ENCODE measurements at regions not wholly inside any gene's neighbourhood (a gene's known extent, or its start where the extent isn't known, plus 50 kb on each side); places are given as distances from the start of the nearest gene placed in this dataset.

GRCh38 chr4:33029976-33030375, 2309.8 kb downstream of the PCDH7 start:
- Histone ChIP-seq H3K4me3 (no peak overlapping the region), H3K9me3 (no peaks in the 10 kb centered on the region), H3K27me3 (no peaks in the 10 kb centered on the region), H3K4me1 (no peaks in the 10 kb centered on the region), H3K36me3 (no peaks in the 10 kb centered on the region), H3K27ac (no peak overlapping the region)
- ATAC-seq, result no peak
- TF ChIP-seq CTCF (IDR thresholded peaks at IDR 0.05), result no peak
- intact Hi-C loops (cut with DNase I), result no loop called here
- DNase-seq, result no peak

- intact Hi-C loops (cut with DNase I), result no loop called here
- no peaks in the 10 kb centered on the region for H3K27me3 ChIP-seq
- no peak for DNase-seq
- H3K4me3 ChIP-seq, result no peak overlapping the region
- no peak overlapping the region for H3K27ac ChIP-seq
- no peaks in the 10 kb centered on the region for H3K4me1 ChIP-seq
- no peak for ATAC-seq
- H3K9me3 ChIP-seq, result no peaks in the 10 kb centered on the region
- H3K36me3 ChIP-seq, result no peaks in the 10 kb centered on the region
- no peak for TF ChIP-seq CTCF (IDR thresholded peaks at IDR 0.05)
Observed at GRCh38 chr4:33031328-33031727, 2311.2 kb downstream of the PCDH7 start.

GRCh38 chr4:33037464-33037863, 2317.3 kb downstream of the PCDH7 start:
- Histone ChIP-seq H3K4me3 (no peak overlapping the region), H3K27me3 (no peaks in the 10 kb centered on the region), H3K27ac (no peak overlapping the region), H3K36me3 (no peaks in the 10 kb centered on the region), H3K9me3 (no peaks in the 10 kb centered on the region), H3K4me1 (no peaks in the 10 kb centered on the region)
- DNase-seq (no peak), ATAC-seq (no peak)
- intact Hi-C loops (cut with DNase I), result no loop called here
- TF ChIP-seq CTCF (IDR thresholded peaks at IDR 0.05), result no peak
- WGBS, 2 donors, result 74 to 75% methylated on average over 5 of the region's 5 CpGs

GRCh38 chr4:33045334-33045733, 2325.2 kb downstream of the PCDH7 start:
- no peaks in the 10 kb centered on the region for H3K9me3 ChIP-seq
- H3K27me3 ChIP-seq, result no peaks in the 10 kb centered on the region
- no peaks in the 10 kb centered on the region for H3K4me1 ChIP-seq
- H3K36me3 ChIP-seq, result no peaks in the 10 kb centered on the region
- H3K27ac ChIP-seq, result no peak overlapping the region
- DNase-seq (no peak), ATAC-seq (no peak)
- WGBS, 2 donors, result 89% methylated on average over 1 of the region's 1 CpG
- TF ChIP-seq CTCF (IDR thresholded peaks at IDR 0.05), result no peak
- no peak overlapping the region for H3K4me3 ChIP-seq
- intact Hi-C loops (cut with DNase I), result no loop called here

- no peak for DNase-seq
- no peak overlapping the region for H3K4me3 ChIP-seq
- H3K27ac ChIP-seq, result no peak overlapping the region
- ATAC-seq, result no peak
- H3K36me3 ChIP-seq, result no peaks in the 10 kb centered on the region
- WGBS, 2 donors, result 90 to 92% methylated on average over 5 of the region's 5 CpGs
- no peaks in the 10 kb centered on the region for H3K4me1 ChIP-seq
- no peak for TF ChIP-seq CTCF (IDR thresholded peaks at IDR 0.05)
- no peaks in the 10 kb centered on the region for H3K9me3 ChIP-seq
- no peaks in the 10 kb centered on the region for H3K27me3 ChIP-seq
- intact Hi-C loops (cut with DNase I), result no loop called here
Observed at GRCh38 chr4:33052241-33052640, 2332.1 kb downstream of the PCDH7 start.
